CD4-positive, alpha-beta T cell (primary cell): ENCODE measurements at regions not wholly inside any gene's neighbourhood (a gene's known extent, or its start where the extent isn't known, plus 50 kb on each side); places are given as distances from the start of the nearest gene placed in this dataset.

Experiments used
- ATAC-seq: fragments of 200-7000 bp; cut with Tn5 transposase; one replicate; pipeline ENCODE4 v1.10.0; 2022; ENCODE audit warnings: mild to moderate bottlenecking; ENCODE audit not compliant: poor library complexity
- CTCF ChIA-PET: fragments of 350-600 bp; sonication (Branson Sonifier 250); formaldehyde crosslinking; loops from one replicate; lab custom pipeline; 2021; ENCODE audit warnings: antibody characterized with exemption, inconsistent platforms; lab: Charles Lee
- POLR2A ChIA-PET: fragments of 350-600 bp; sonication (Branson Sonifier 250); formaldehyde crosslinking; loops from one replicate; lab custom pipeline; 2021; ENCODE audit warnings: antibody characterized with exemption, inconsistent platforms; lab: Charles Lee
- DNase-seq, 14 experiments: peaks; one replicate each; pipeline ENCODE4 v3.0.0-alpha.2; 2013 to 2020; ENCODE audit warnings: mixed read lengths in 2 of 14
- H3K27ac ChIP-seq, 2 donors: one replicate each; pipeline versions ENCODE4 v1.5.1 to v1.7.0; 2013; ENCODE audit warnings: low read length in 2 of 2, low read depth in 1 of 2, mild to moderate bottlenecking in 1 of 2
- H3K27me3 ChIP-seq, 2 experiments: 1 replicate in 1 of 2; 2 replicates in 1 of 2; pipeline versions ENCODE4 v1.6.1 to v1.7.0; 2013; ENCODE audit warnings: low read length in 2 of 2, control low read depth in 1 of 2, mild to moderate bottlenecking in 1 of 2, moderate library complexity in 1 of 2; ENCODE audit not compliant: insufficient read depth in 2 of 2, control insufficient read depth in 1 of 2
- H3K36me3 ChIP-seq: one replicate; pipeline ENCODE4 v1.6.1; 2013; ENCODE audit warnings: low read length, control low read depth; ENCODE audit not compliant: insufficient read depth
- H3K4me1 ChIP-seq: one replicate; pipeline ENCODE4 v1.6.1; 2013; ENCODE audit warnings: low read length, control low read depth; ENCODE audit not compliant: insufficient read depth
- H3K4me3 ChIP-seq: one replicate; pipeline ENCODE4 v1.5.1; 2013; ENCODE audit warnings: mild to moderate bottlenecking, low read length, moderate library complexity
- H3K9me3 ChIP-seq, 2 experiments: 1 replicate in 1 of 2; 2 replicates in 1 of 2; pipeline versions ENCODE4 v1.6.1 to v1.7.0; 2013; ENCODE audit warnings: low read length in 2 of 2, mild to moderate bottlenecking in 2 of 2, control low read depth in 1 of 2, moderate library complexity in 1 of 2; ENCODE audit not compliant: control insufficient read depth in 1 of 2, insufficient read depth in 1 of 2
- H3K27ac Mint-ChIP-seq: one replicate; pipeline ENCODE4 v1.8.0; 2020; ENCODE audit warnings: mixed read lengths
- H3K27me3 Mint-ChIP-seq: one replicate; pipeline ENCODE4 v1.8.0; 2021; ENCODE audit warnings: mixed read lengths
- H3K36me3 Mint-ChIP-seq: one replicate; pipeline ENCODE4 v1.8.0; 2021; ENCODE audit warnings: low read depth, mixed read lengths
- H3K4me1 Mint-ChIP-seq: one replicate; pipeline ENCODE4 v1.8.0; 2021; ENCODE audit warnings: low read depth, mixed read lengths
- H3K4me3 Mint-ChIP-seq: one replicate; pipeline ENCODE4 v1.8.0; 2020; ENCODE audit warnings: mild to moderate bottlenecking, mixed read lengths
- H3K9me3 Mint-ChIP-seq: one replicate; pipeline ENCODE4 v1.8.0; 2020; ENCODE audit warnings: mixed read lengths
- CTCF ChIP-seq: fragments of 200-600 bp; IDR thresholded peaks from one replicate; pipeline ENCODE4 v1.8.0; 2022; ENCODE audit warnings: antibody characterized with exemption, mild to moderate bottlenecking
- intact Hi-C, 2 experiments: fragments of 100-400 bp; cut with DNase I in 1 of 2; cut with micrococcal nuclease in 1 of 2; formaldehyde crosslinking; loops; one replicate each; pipeline versions ENCODE4 v1.15.1 to v1.9.0; 2023 to 2025; cut with DNase I, micrococcal nuclease

- intact Hi-C loops, result no loop called here
- Histone ChIP-seq H3K36me3 (no peaks in the 10 kb centered on the region), H3K9me3 (no peaks in the 10 kb centered on the region), H3K4me3 (no peak overlapping the region), H3K4me1 (no peaks in the 10 kb centered on the region), H3K27ac (no peak overlapping the region), H3K27me3 (peaks cover 0 to 9% of the 10 kb centered on the region in 2 experiments)
- POLR2A ChIA-PET, result no interaction called here
- H3K4me3 Mint-ChIP-seq, result no peak overlapping the region
- TF ChIP-seq CTCF, result no peak
- no peak overlapping the region for H3K27ac Mint-ChIP-seq
- H3K36me3 Mint-ChIP-seq, result no peaks in the 10 kb centered on the region
- ATAC-seq (no peak), DNase-seq (no peak)
- CTCF ChIA-PET, result no interaction called here
- no peaks in the 10 kb centered on the region for H3K4me1 Mint-ChIP-seq
- H3K27me3 Mint-ChIP-seq, result peaks cover 13% of the 10 kb centered on the region
- H3K9me3 Mint-ChIP-seq, result no peaks in the 10 kb centered on the region
Measured at GRCh38 chr5:39652036-39652435, 227.3 kb upstream of the DAB2 start.

GRCh38 chr5:39650008-39650762, 225.4 kb upstream of the DAB2 start:
- Mint-ChIP-seq H3K4me3 (no peak overlapping the region), H3K27me3 (peaks cover 9% of the 10 kb centered on the region), H3K27ac (no peak overlapping the region), H3K36me3 (no peaks in the 10 kb centered on the region), H3K9me3 (no peaks in the 10 kb centered on the region), H3K4me1 (no peaks in the 10 kb centered on the region)
- H3K9me3 ChIP-seq, result no peaks in the 10 kb centered on the region
- H3K4me3 ChIP-seq, result no peak overlapping the region
- H3K27me3 ChIP-seq, result peaks cover 0 to 8% of the 10 kb centered on the region in 2 experiments
- no peaks in the 10 kb centered on the region for H3K36me3 ChIP-seq
- TF ChIP-seq CTCF, result no peak
- ATAC-seq, result no peak
- intact Hi-C loops, result no loop called here
- no peak overlapping the region for H3K27ac ChIP-seq
- CTCF ChIA-PET, result no interaction called here
- H3K4me1 ChIP-seq, result no peaks in the 10 kb centered on the region
- POLR2A ChIA-PET, result no interaction called here
- no peak for DNase-seq

- Histone ChIP-seq H3K4me3 (no peak overlapping the region), H3K4me1 (no peaks in the 10 kb centered on the region), H3K27me3 (no peaks in the 10 kb centered on the region), H3K36me3 (no peaks in the 10 kb centered on the region), H3K27ac (no peak overlapping the region), H3K9me3 (no peaks in the 10 kb centered on the region)
- Mint-ChIP-seq H3K4me1 (no peaks in the 10 kb centered on the region), H3K36me3 (no peaks in the 10 kb centered on the region), H3K27ac (no peak overlapping the region), H3K4me3 (no peak overlapping the region), H3K9me3 (no peaks in the 10 kb centered on the region), H3K27me3 (peaks cover 9% of the 10 kb centered on the region)
- no peak for TF ChIP-seq CTCF
- POLR2A ChIA-PET, result no interaction called here
- DNase-seq (no peak), ATAC-seq (no peak)
- intact Hi-C loops, result no loop called here
- CTCF ChIA-PET, result no interaction called here
Measured at GRCh38 chr5:39648848-39649227, 224.1 kb upstream of the DAB2 start.
